Effector memory CD8-positive, alpha-beta T cell (primary cell): ENCODE measurements at regions not wholly inside any gene's neighbourhood (a gene's known extent, or its start where the extent isn't known, plus 50 kb on each side); places are given as distances from the start of the nearest gene placed in this dataset.

Source experiments
- ATAC-seq: fragments of 150-1000 bp; cut with Tn5 transposase; replicated peaks from 2 replicates; pipeline ENCODE4 v1.10.0; 2021; ENCODE audit warnings: mild to moderate bottlenecking, moderate library complexity
- DNase-seq, 3 experiments: peaks; one replicate each; pipeline ENCODE4 v3.0.0; 2021
- H3K27ac Mint-ChIP-seq, 2 donors: one replicate each; pipeline ENCODE4 v1.8.0; 2022; ENCODE audit warnings: mild to moderate bottlenecking in 2 of 2, mixed read lengths in 2 of 2, moderate library complexity in 2 of 2
- H3K27me3 Mint-ChIP-seq, 2 donors: one replicate each; pipeline ENCODE4 v1.8.0; 2022; ENCODE audit warnings: mixed read lengths in 2 of 2
- H3K36me3 Mint-ChIP-seq: one replicate; pipeline ENCODE4 v1.8.0; 2022; ENCODE audit warnings: mild to moderate bottlenecking, moderate library complexity, mixed read lengths; ENCODE audit not compliant: insufficient read depth
- H3K4me1 Mint-ChIP-seq, 2 donors: one replicate each; pipeline ENCODE4 v1.8.0; 2022; ENCODE audit warnings: low read depth in 2 of 2, mixed read lengths in 2 of 2
- H3K4me3 Mint-ChIP-seq, 2 donors: one replicate each; pipeline ENCODE4 v1.8.0; 2022; ENCODE audit warnings: mild to moderate bottlenecking in 2 of 2, mixed read lengths in 2 of 2, moderate library complexity in 2 of 2
- H3K9me3 Mint-ChIP-seq, 2 donors: one replicate each; pipeline ENCODE4 v1.8.0; 2022; ENCODE audit warnings: mixed read lengths in 2 of 2

- Mint-ChIP-seq H3K9me3 (no peaks in the 10 kb centered on the region), H3K4me1 (no peaks in the 10 kb centered on the region), H3K27ac (no peak overlapping the region), H3K4me3 (no peak overlapping the region), H3K36me3 (no peaks in the 10 kb centered on the region), H3K27me3 (peaks cover 0 to 5% of the 10 kb centered on the region in 2 donors)
- DNase-seq (no peak), ATAC-seq (no peak)
Measured at GRCh38 chr6:104607501-104607900, 252.2 kb downstream of the HACE1 start.

- DNase-seq: no peak
- Mint-ChIP-seq H3K36me3 (no peaks in the 10 kb centered on the region), H3K9me3 (no peaks in the 10 kb centered on the region), H3K27me3 (peaks cover 0 to 5% of the 10 kb centered on the region in 2 donors), H3K27ac (no peak overlapping the region), H3K4me3 (no peak overlapping the region), H3K4me1 (no peaks in the 10 kb centered on the region)
- no peak for ATAC-seq
Measured at GRCh38 chr6:104606361-104606760, 253.4 kb downstream of the HACE1 start.

- no peaks in the 10 kb centered on the region for H3K9me3 Mint-ChIP-seq
Measured at GRCh38 chr6:104604685-104605084, 255.0 kb downstream of the HACE1 start.

GRCh38 chr6:104603108-104603745, 256.5 kb downstream of the HACE1 start:
- ATAC-seq (no peak), DNase-seq (no peak)
- H3K27ac Mint-ChIP-seq: no peak overlapping the region
- H3K4me3 Mint-ChIP-seq: no peak overlapping the region
- H3K36me3 Mint-ChIP-seq: no peaks in the 10 kb centered on the region
- H3K27me3 Mint-ChIP-seq: no peaks in the 10 kb centered on the region
- H3K9me3 Mint-ChIP-seq: no peaks in the 10 kb centered on the region
- no peaks in the 10 kb centered on the region for H3K4me1 Mint-ChIP-seq

More at GRCh38 chr6:104604685-104605084, 255.0 kb downstream of the HACE1 start:
- ATAC-seq (no peak), DNase-seq (no peak)
- Mint-ChIP-seq H3K4me3 (no peak overlapping the region), H3K27ac (no peak overlapping the region), H3K4me1 (no peaks in the 10 kb centered on the region), H3K36me3 (no peaks in the 10 kb centered on the region), H3K27me3 (no peaks in the 10 kb centered on the region)

GRCh38 chr6:104601721-104602120, 258.0 kb downstream of the HACE1 start:
- Mint-ChIP-seq H3K4me1 (no peaks in the 10 kb centered on the region), H3K27me3 (peaks cover 3% of the 10 kb centered on the region in 2 donors), H3K27ac (no peak overlapping the region), H3K9me3 (no peaks in the 10 kb centered on the region), H3K36me3 (no peaks in the 10 kb centered on the region), H3K4me3 (no peak overlapping the region)
- ATAC-seq (no peak), DNase-seq (no peak)

GRCh38 chr6:104601131-104601651, 258.5 kb downstream of the HACE1 start:
- H3K4me3 Mint-ChIP-seq: no peak overlapping the region
- H3K27me3 Mint-ChIP-seq: peaks cover 8 to 9% of the 10 kb centered on the region in 2 donors
- no peaks in the 10 kb centered on the region for H3K4me1 Mint-ChIP-seq
- no peak overlapping the region for H3K27ac Mint-ChIP-seq
- peaks cover 0 to 2% of the 10 kb centered on the region in 2 donors for H3K9me3 Mint-ChIP-seq
- DNase-seq: no peak
- ATAC-seq: no peak
- no peaks in the 10 kb centered on the region for H3K36me3 Mint-ChIP-seq

GRCh38 chr6:104600639-104600931, 259.1 kb downstream of the HACE1 start:
- no peaks in the 10 kb centered on the region for H3K36me3 Mint-ChIP-seq
- no peak overlapping the region for H3K27ac Mint-ChIP-seq
- ATAC-seq (no peak), DNase-seq (no peak)
- no peak overlapping the region for H3K4me3 Mint-ChIP-seq
- H3K27me3 Mint-ChIP-seq: peaks cover 14 to 15% of the 10 kb centered on the region in 2 donors
- peaks cover 0 to 2% of the 10 kb centered on the region in 2 donors for H3K9me3 Mint-ChIP-seq
- H3K4me1 Mint-ChIP-seq: no peaks in the 10 kb centered on the region

GRCh38 chr6:104599821-104600638, 259.7 kb downstream of the HACE1 start:
- Mint-ChIP-seq H3K27ac (no peak overlapping the region), H3K36me3 (no peaks in the 10 kb centered on the region), H3K4me3 (no peak overlapping the region), H3K27me3 (peaks cover 15 to 18% of the 10 kb centered on the region in 2 donors), H3K4me1 (no peaks in the 10 kb centered on the region), H3K9me3 (peaks cover 0 to 2% of the 10 kb centered on the region in 2 donors)
- ATAC-seq (no peak), DNase-seq (no peak)

GRCh38 chr6:104597541-104598050, 262.1 kb downstream of the HACE1 start:
- Mint-ChIP-seq H3K4me3 (no peak overlapping the region), H3K27me3 (peaks cover 15 to 18% of the 10 kb centered on the region in 2 donors), H3K4me1 (no peaks in the 10 kb centered on the region), H3K9me3 (peaks cover 0 to 2% of the 10 kb centered on the region in 2 donors), H3K36me3 (no peaks in the 10 kb centered on the region), H3K27ac (no peak overlapping the region)
- DNase-seq (no peak), ATAC-seq (no peak)

- no peak for DNase-seq
- H3K27ac Mint-ChIP-seq: no peak overlapping the region
- ATAC-seq: no peak
- H3K9me3 Mint-ChIP-seq: peaks cover 0 to 2% of the 10 kb centered on the region in 2 donors
- no peaks in the 10 kb centered on the region for H3K36me3 Mint-ChIP-seq
- H3K4me3 Mint-ChIP-seq: no peak overlapping the region
- no peaks in the 10 kb centered on the region for H3K4me1 Mint-ChIP-seq
- H3K27me3 Mint-ChIP-seq: peaks cover 15 to 26% of the 10 kb centered on the region in 2 donors
Measured at GRCh38 chr6:104596091-104596490, 263.6 kb downstream of the HACE1 start.

- no peak overlapping the region for H3K4me3 Mint-ChIP-seq
- no peaks in the 10 kb centered on the region for H3K4me1 Mint-ChIP-seq
- H3K36me3 Mint-ChIP-seq: no peaks in the 10 kb centered on the region
- H3K9me3 Mint-ChIP-seq: peaks cover 0 to 2% of the 10 kb centered on the region in 2 donors
- ATAC-seq (no peak), DNase-seq (no peak)
- H3K27me3 Mint-ChIP-seq: peaks cover 15 to 26% of the 10 kb centered on the region in 2 donors
- H3K27ac Mint-ChIP-seq: no peak overlapping the region
Measured at GRCh38 chr6:104595311-104595820, 264.4 kb downstream of the HACE1 start.

- H3K27me3 Mint-ChIP-seq: peaks cover 12 to 29% of the 10 kb centered on the region in 2 donors
- no peak overlapping the region for H3K27ac Mint-ChIP-seq
- no peaks in the 10 kb centered on the region for H3K4me1 Mint-ChIP-seq
- DNase-seq (no peak), ATAC-seq (no peak)
- H3K9me3 Mint-ChIP-seq: peaks cover 0 to 2% of the 10 kb centered on the region in 2 donors
- no peak overlapping the region for H3K4me3 Mint-ChIP-seq
- no peaks in the 10 kb centered on the region for H3K36me3 Mint-ChIP-seq
Measured at GRCh38 chr6:104591573-104592334, 268.0 kb downstream of the HACE1 start.

GRCh38 chr6:104589940-104590339, 269.8 kb downstream of the HACE1 start:
- no peak for ATAC-seq
- Mint-ChIP-seq H3K27me3 (peaks cover 0 to 13% of the 10 kb centered on the region in 2 donors), H3K36me3 (no peaks in the 10 kb centered on the region), H3K9me3 (no peaks in the 10 kb centered on the region), H3K4me3 (no peak overlapping the region), H3K27ac (no peak overlapping the region), H3K4me1 (no peaks in the 10 kb centered on the region)
- no peak for DNase-seq
